ENCODE measurements at regions not wholly inside any gene's neighbourhood (a gene's known extent, or its start where the extent isn't known, plus 50 kb on each side); places are given as distances from the start of the nearest gene placed in this dataset.

- no peak overlapping the region for H2AFZ ChIP-seq (ENCODE audit: low read length)
- no peak overlapping the region for H2AK5ac ChIP-seq (ENCODE audit: low read depth, low read length)
- H4K5ac ChIP-seq (ENCODE audit: insufficient read length, low read depth, low read length), result no peak overlapping the region
- H2BK20ac ChIP-seq (ENCODE audit: low read length), result no peak overlapping the region
- H3K4ac ChIP-seq (replicated peaks; ENCODE audit: insufficient read length, low read depth, low read length), result no peak overlapping the region
- H4K20me1 ChIP-seq (replicated peaks in 1 of 2; ENCODE audit: control insufficient read depth in 1 of 2, insufficient read depth in 2 of 2, low read length in 2 of 2), result no peaks in the 10 kb centered on the region
- peaks cover 0 to 2% of the 10 kb centered on the region in 2 experiments; a peak in 2 of 4 replicates for H3K9me3 ChIP-seq (ENCODE audit: insufficient read depth in 2 of 2, low read depth in 1 of 2, low read length in 1 of 2)
- no peak overlapping the region for H3K18ac ChIP-seq (ENCODE audit: extremely low read depth, low read length)
- H3K27me3 ChIP-seq (replicated peaks in 1 of 4; ENCODE audit: control insufficient read depth in 3 of 4, extremely low read depth in 1 of 4, insufficient read depth in 3 of 4, low read length in 3 of 4), result no peaks in the 10 kb centered on the region
- H4K91ac ChIP-seq (replicated peaks; ENCODE audit: insufficient read length, low read length), result no peak overlapping the region
- no peak overlapping the region for H3K4me3 ChIP-seq (ENCODE audit: extremely low read depth in 1 of 4, insufficient read depth in 2 of 4, low read depth in 3 of 4, low read length in 4 of 4)
- H3K9ac ChIP-seq (replicated peaks in 1 of 4; ENCODE audit: extremely low read depth in 1 of 4, low read depth in 3 of 4, low read length in 3 of 4), result no peak overlapping the region
- no peak overlapping the region for H3K27ac ChIP-seq (ENCODE audit: low read depth, low read length)
- ChIA-PET CTCF (ENCODE audit: partially characterized antibody) (no interaction called here), POLR2A (ENCODE audit: partially characterized antibody) (no interaction called here)
- H3K79me2 ChIP-seq (ENCODE audit: control insufficient read depth in 1 of 2, insufficient read depth in 2 of 2, low read length in 2 of 2), result no peaks in the 10 kb centered on the region
- no peaks in the 10 kb centered on the region for H3K36me3 ChIP-seq (ENCODE audit: control insufficient read depth in 2 of 4, insufficient read depth in 4 of 4, low read length in 3 of 4)
- H2BK5ac ChIP-seq (ENCODE audit: low read depth, low read length), result no peak overlapping the region
- H3K4me2 ChIP-seq (ENCODE audit: insufficient read depth in 1 of 2, low read depth in 2 of 2, low read length in 2 of 2), result no peak overlapping the region
- H2BK120ac ChIP-seq (replicated peaks; ENCODE audit: low read depth, low read length), result no peak overlapping the region
- no peaks in the 10 kb centered on the region for H3K23me2 ChIP-seq (ENCODE audit: low read depth, low read length)
- no peaks in the 10 kb centered on the region for H3K4me1 ChIP-seq (replicated peaks in 1 of 4; ENCODE audit: control insufficient read depth in 3 of 4, insufficient read depth in 4 of 4, low read length in 3 of 4)
- H3K56ac ChIP-seq (replicated peaks; ENCODE audit: insufficient read length, low read depth, low read length), result no peak overlapping the region
- H2BK15ac ChIP-seq (ENCODE audit: low read length), result no peak overlapping the region
- TF ChIP-seq MAX (IDR thresholded peaks at IDR 0.05), result no peak
- no peak for TF ChIP-seq GTF2F1 (IDR thresholded peaks at IDR 0.05; ENCODE audit: borderline replicate concordance, low read depth, low read length)
- TF ChIP-seq, protein P1, sequence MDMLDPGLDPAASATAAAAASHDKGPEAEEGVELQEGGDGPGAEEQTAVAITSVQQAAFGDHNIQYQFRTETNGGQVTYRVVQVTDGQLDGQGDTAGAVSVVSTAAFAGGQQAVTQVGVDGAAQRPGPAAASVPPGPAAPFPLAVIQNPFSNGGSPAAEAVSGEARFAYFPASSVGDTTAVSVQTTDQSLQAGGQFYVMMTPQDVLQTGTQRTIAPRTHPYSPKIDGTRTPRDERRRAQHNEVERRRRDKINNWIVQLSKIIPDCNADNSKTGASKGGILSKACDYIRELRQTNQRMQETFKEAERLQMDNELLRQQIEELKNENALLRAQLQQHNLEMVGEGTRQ (IDR thresholded peaks at IDR 0.05; ENCODE audit: low read length), result no peak
- no peak for TF ChIP-seq RBBP5 (IDR thresholded peaks at IDR 0.05; ENCODE audit: borderline replicate concordance, low read depth, low read length)
- TF ChIP-seq CTBP2 (IDR thresholded peaks at IDR 0.05; ENCODE audit: borderline replicate concordance, insufficient read depth, insufficient read length, low read length), result no peak
- no peak for TF ChIP-seq ASH2L (IDR thresholded peaks at IDR 0.05; ENCODE audit: low read length)
- TF ChIP-seq CHD2 (IDR thresholded peaks at IDR 0.05; ENCODE audit: low read length), result no peak
- no peaks in the 10 kb centered on the region for H3K79me1 ChIP-seq (ENCODE audit: low read depth, low read length)
- DNase-seq (ENCODE audit: low read depth in 1 of 2, low spot score in 2 of 2), result no peak
- H4K8ac ChIP-seq (ENCODE audit: extremely low read depth, insufficient read depth, low read length), result no peak overlapping the region
- H2BK12ac ChIP-seq (ENCODE audit: low read depth, low read length), result no peak overlapping the region
- FAIRE-seq, result no peak
- H3K23ac ChIP-seq (ENCODE audit: insufficient read length), result no peak overlapping the region
- no peak overlapping the region for H3K14ac ChIP-seq (ENCODE audit: insufficient read length)
Measured at GRCh38 chr7:46451846-46452245, 530.8 kb upstream of the IGFBP3 start.

Data from H1 (cell line).